Suprapubic skin (tissue), 4 donors: ENCODE measurements at regions not wholly inside any gene's neighbourhood (a gene's known extent, or its start where the extent isn't known, plus 50 kb on each side); places are given as distances from the start of the nearest gene placed in this dataset.

ENCODE experiments used
- CTCF ChIP-seq, 2 donors: fragments of 200-600 bp in 1 of 2; fragments of 450-650 bp in 1 of 2; sonication (generic) in 1 of 2; IDR thresholded peaks; one replicate each; pipeline ENCODE4 v1.5.1; 2016 to 2019; ENCODE audit warnings: antibody characterized with exemption in 2 of 2, mild to moderate bottlenecking in 1 of 2, moderate library complexity in 1 of 2
- EP300 ChIP-seq: sonication (generic); formaldehyde crosslinking; IDR thresholded peaks from one replicate; pipeline ENCODE4 v1.6.1; 2017; ENCODE audit warnings: antibody characterized with exemption
- POLR2A ChIP-seq, 2 donors: fragments of 450-650 bp; IDR thresholded peaks; one replicate each; pipeline ENCODE4 v1.6.1; 2017; ENCODE audit warnings: antibody characterized with exemption in 2 of 2, mild to moderate bottlenecking in 2 of 2, moderate library complexity in 2 of 2
- POLR2AphosphoS5 ChIP-seq, 3 donors: sonication (generic); formaldehyde crosslinking; IDR thresholded peaks; one replicate each; pipeline ENCODE4 v1.6.1; 2017; ENCODE audit warnings: antibody characterized with exemption in 3 of 3

- TF ChIP-seq CTCF (IDR thresholded peaks at IDR 0.05) (no peak), POLR2AphosphoS5 (IDR thresholded peaks at IDR 0.05) (no peak), POLR2A (IDR thresholded peaks at IDR 0.05) (no peak), EP300 (no peak)
Measured at GRCh38 chr16:63365649-63366304, 1329.5 kb upstream of the CDH8 start.
